GM19035 (cell line): ENCODE measurements at regions not wholly inside any gene's neighbourhood (a gene's known extent, or its start where the extent isn't known, plus 50 kb on each side); places are given as distances from the start of the nearest gene placed in this dataset.

Experiments
- ATAC-seq: cut with Tn5 transposase; IDR thresholded peaks from one replicate; pipeline ENCODE4 v1.9.1; 2021; ENCODE audit not compliant: unreplicated experiment

GRCh38 chr12:90333424-90333823, 621.6 kb downstream of the CCER1 start:
- no peak for ATAC-seq

DNA sequence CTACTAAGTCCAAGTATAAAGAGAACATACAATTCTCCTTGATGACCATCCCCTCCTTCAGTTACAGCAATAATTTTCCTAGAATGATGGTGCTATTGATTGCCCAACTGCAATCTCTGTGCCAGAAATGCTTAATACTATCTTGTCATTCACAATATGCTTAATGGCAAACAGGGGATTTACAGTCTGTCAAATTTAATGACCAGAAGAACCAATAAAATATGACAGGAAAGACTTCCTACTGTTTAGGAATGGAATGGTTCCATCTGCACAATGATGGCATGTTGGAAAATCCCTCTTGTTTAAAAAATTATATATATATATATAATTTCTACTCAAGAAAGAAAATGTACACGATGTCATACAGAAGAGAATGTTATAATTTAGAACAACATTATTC, 623.2 kb downstream of the CCER1 start:
- no peak for ATAC-seq

GRCh38 chr12:90331262-90331661, 622.6 kb upstream of the ATP2B1 start:
- no peak for ATAC-seq

GRCh38 chr12:90327793-90328743, 619.4 kb upstream of the ATP2B1 start:
- ATAC-seq = no peak

DNA sequence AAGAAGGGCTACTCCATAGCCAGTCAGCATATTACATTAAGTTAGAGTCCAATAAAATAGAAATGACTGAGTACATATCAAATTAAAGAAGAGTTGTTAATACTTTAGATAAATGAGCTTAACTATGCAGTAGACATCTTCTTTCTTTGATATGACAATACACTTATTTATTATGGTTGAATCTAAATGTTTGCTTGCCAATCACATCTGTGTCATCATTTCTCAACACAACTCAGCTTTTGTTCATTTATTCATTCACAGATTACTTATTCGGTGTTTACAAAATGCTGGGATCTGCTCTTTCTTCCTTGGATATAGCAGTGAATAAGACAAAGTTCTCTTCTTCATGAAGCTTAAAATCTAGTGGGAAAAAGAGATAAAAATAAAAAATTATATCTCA, 614.6 kb upstream of the ATP2B1 start:
- ATAC-seq = no peak

- no peak for ATAC-seq
Observed at GRCh38 chr12:90322006-90322405, 613.4 kb upstream of the ATP2B1 start.

DNA sequence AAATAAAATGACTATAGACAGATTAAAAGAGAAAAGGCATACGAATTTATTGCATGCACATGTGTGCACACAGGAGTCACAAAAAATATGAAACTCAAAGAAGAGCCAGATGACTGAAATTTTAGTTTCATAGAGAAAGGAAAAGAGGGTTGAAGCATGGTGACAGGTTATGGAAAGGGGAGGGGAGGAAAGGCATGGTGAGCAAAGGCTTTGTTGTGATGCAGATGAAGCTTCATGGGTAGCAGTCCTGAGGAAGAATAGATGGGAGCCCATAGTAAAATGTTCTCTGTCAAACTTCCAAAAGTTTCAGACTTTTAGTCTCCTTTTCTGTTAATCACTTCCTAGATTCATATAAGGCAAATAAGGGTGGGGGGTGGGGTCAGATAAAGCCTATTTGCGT, 612.7 kb upstream of the ATP2B1 start:
- no peak for ATAC-seq

GRCh38 chr12:90311561-90311960, 602.9 kb upstream of the ATP2B1 start:
- ATAC-seq = no peak

GRCh38 chr12:90305379-90305778, 596.7 kb upstream of the ATP2B1 start:
- no peak for ATAC-seq

DNA sequence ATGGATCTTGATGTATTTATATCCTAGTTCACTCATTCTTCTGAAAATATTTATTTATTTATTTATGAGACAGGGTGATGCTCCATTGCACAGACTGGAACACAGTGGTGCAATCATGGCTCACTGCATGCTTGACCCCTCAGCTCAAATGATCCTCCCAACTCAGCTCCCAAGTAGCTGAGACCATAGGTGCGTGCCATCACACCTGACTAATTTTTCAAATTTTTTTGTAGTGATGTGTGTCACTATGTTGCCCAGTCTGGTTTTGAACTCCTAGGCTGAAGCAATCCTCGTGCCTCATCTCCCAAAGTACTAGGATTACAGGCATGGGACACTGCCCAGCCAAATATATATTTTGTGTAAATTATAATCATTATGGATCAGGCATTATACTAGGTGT, 595.6 kb upstream of the ATP2B1 start:
- ATAC-seq = no peak

DNA sequence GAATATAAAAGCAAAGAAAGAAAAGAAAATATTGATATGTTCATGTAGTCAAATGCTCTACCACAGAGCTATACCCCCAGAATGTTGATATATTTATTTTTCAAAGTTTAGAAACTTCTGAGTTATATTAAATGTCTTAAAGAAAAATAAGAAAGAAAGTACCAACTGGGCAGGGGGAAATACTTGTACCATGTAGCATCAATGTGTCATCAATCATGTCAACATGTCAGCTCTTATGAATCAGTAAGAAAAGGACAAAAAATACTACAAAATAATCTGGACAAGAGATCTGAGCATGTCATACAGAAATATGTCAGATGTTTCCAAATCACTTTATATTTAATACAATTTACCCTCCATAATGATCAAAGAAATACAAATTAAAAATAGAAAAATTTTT, 595.1 kb upstream of the ATP2B1 start:
- no peak for ATAC-seq

DNA sequence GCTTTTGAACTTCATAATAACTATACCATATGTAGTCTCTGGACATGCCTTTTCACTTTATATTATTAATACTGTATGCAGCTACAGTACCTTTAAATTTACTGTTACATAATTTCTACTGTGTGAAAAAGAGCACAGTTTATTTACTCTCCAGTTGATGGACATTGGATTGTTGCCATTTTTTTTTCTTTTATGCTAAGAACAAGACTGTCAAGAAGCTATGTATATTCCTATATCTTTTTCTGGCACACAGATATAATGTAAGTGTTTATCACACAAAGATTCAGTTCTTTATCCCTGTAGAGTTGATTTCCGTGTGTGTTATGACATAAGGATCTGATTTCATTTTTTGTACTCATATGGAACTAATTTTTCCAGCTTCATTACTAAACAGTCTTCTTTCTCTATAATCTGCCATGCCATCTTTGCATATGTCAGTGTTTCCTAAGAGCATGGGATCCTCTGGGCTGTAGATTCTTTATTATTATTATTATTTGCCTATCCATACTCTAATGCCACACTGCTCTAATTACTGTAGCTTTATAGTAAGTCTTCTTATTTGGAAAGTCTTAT, 593.0 kb upstream of the ATP2B1 start:
- no peak for ATAC-seq

GRCh38 chr12:90301095-90301494, 592.5 kb upstream of the ATP2B1 start:
- ATAC-seq = no peak

GRCh38 chr12:90299666-90300065, 591.0 kb upstream of the ATP2B1 start:
- ATAC-seq = no peak

GRCh38 chr12:90299121-90299520, 590.5 kb upstream of the ATP2B1 start:
- peak; percentile 98 for ATAC-seq

GRCh38 chr12:90298289-90298948, 589.8 kb upstream of the ATP2B1 start:
- ATAC-seq = peak; percentile 37

DNA sequence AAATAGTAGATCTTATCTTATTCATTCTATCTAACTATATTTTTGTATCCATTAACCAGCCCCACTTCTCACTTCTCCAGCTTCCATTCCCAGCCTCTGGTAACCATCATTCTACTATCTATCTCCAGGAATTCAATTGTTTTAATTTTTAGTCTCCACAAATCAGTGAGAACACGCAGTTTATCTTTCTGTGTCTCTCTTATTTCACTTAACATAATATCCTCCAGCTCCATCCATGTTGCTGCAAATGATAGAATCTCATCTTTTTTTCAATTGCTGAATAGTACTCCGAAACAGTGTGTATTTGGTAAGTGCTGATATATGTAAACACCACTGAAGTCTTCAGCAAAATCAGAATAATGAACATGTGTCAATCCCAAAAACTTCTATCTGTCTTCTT, 587.2 kb upstream of the ATP2B1 start:
- ATAC-seq = no peak

DNA sequence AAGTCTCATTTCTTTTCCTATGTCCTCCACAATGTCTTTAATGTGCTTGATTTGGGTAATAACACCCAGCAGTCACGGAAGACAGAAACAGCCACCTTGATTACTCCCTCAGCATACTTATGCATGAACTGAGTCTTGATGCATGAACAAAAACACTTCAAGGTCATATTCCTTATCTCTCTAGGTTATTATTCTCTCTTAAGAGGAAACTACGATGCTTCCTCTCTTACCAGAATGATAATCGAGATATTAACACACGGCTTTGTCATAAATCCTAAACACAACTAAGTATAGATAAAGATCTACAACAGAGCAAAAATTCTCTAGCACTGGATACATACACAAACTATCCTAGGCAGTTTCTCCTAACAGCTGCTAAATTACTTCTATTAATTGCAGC, 583.5 kb upstream of the ATP2B1 start:
- no peak for ATAC-seq

DNA sequence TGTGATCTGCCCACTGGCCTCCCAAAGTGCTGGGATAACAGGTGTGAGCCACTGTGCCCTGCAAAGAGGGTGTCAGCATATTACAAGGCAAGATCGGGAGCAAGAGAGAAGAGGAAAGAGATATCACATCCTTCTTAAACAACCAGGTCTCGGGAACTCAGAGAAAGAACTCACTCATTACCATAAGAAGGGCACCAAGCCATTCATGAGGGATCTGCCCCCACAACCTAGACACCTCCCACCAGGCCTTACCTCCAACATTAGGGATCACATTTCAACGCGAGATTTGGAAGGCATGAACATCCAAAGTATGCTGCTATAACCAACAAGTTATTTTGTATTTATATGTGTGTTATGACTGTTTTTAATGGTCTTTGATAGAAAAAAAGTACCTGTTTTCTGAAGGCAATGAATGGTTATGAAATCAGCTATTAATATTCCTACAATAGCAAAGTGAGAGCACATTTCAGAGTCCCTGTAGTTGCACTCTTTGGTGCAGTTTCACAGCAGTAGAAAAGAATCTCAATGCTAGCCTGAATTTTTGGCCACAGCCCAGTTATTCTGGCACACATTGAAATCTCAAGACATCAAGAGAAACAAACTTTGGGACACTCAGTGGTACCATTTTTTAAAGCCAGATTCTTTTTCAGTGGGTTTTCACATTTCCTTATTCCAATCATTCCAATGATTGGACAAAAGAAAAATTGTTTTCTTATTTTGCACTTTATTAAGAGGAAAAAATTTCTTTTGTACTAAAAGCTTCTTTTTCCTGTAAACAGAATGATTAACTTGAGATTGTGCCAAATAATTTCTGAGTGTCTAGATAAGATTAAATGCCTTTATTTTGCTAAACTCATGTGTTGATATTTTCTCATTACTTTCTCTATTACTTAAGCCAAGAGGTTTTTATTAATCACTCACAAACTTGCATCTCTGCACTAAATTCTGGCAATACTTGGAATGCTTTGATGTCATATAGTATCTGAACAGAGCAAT, 582.6 kb upstream of the ATP2B1 start:
- ATAC-seq = no peak

DNA sequence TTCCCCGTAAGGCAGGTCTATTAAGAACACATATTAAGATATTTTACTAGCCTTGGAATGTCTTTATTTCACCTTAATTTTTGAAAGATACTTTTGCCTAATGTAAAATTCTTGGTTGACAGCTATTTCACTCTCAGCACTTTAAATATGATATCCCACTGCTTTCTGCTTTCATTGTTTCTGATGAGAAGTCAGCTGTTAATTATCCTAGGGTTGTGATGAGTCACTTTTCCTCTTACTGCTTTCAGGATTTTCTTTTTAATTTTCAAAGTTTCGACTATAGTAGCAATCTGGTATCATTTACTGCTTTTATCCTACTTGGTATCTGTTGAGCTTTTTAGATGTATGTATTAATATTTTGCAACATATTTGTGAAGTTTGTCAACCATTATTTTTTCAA, 578.9 kb upstream of the ATP2B1 start:
- no peak for ATAC-seq
